Tibial nerve (tissue), 3 donors: ENCODE measurements at regions not wholly inside any gene's neighbourhood (a gene's known extent, or its start where the extent isn't known, plus 50 kb on each side); places are given as distances from the start of the nearest gene placed in this dataset.

Source experiments
- EP300 ChIP-seq, 2 donors: sonication (generic); formaldehyde crosslinking; IDR thresholded peaks; one replicate each; pipeline ENCODE4 v1.6.1; 2017; ENCODE audit warnings: antibody characterized with exemption in 2 of 2, mild to moderate bottlenecking in 1 of 2
- POLR2A ChIP-seq, 2 donors: fragments of 450-650 bp; IDR thresholded peaks; one replicate each; pipeline ENCODE4 v1.6.1; 2017; ENCODE audit warnings: antibody characterized with exemption in 2 of 2, mild to moderate bottlenecking in 2 of 2, moderate library complexity in 2 of 2

DNA sequence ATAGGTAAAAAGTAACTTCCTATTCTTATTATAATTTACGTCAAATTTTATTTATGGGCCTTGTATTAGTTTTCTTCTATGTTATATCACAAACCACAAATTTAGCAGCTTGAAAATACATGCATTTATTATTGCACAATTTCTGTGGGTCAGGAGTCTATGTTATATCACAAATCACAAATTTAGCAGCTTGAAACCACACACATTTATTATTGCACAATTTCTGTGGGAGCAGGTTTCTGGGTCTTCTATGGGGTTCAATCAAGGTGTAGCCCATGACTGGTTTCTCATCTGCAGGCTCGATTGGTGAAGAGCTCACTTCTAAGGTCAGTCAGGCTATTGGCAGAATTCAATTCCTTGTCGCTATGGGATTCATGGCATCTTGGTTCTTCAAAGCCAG lies 332.7 kb upstream of the HAND2 start:
- TF ChIP-seq POLR2A (IDR thresholded peaks at IDR 0.05) (no peak), EP300 (IDR thresholded peaks at IDR 0.05) (no peak)
